Fibroblast of lung (primary cell): ENCODE measurements at regions not wholly inside any gene's neighbourhood (a gene's known extent, or its start where the extent isn't known, plus 50 kb on each side); places are given as distances from the start of the nearest gene placed in this dataset.

ENCODE experiments used
- DNase-seq, 2 donors: peaks; one replicate each; pipeline versions ENCODE4 v3.0.0 to v3.0.0-alpha.2; 2010; ENCODE audit warnings: low read depth in 2 of 2
- H2AFZ ChIP-seq: 2 replicates; pipeline ENCODE4 v1.5.1; 2012; ENCODE audit warnings: low read length, control low read depth, inconsistent platforms
- H3K27ac ChIP-seq: 2 replicates; pipeline ENCODE4 v1.5.1; 2011; ENCODE audit warnings: low read length, control low read depth; ENCODE audit not compliant: insufficient read depth
- H3K27me3 ChIP-seq: 2 replicates; pipeline ENCODE4 v1.5.1; 2011; ENCODE audit warnings: mild to moderate bottlenecking, low read length; ENCODE audit not compliant: control insufficient read depth, insufficient read depth
- H3K36me3 ChIP-seq: 2 replicates; pipeline ENCODE4 v1.5.1; 2011; ENCODE audit warnings: low read length; ENCODE audit not compliant: control insufficient read depth, insufficient read depth
- H3K4me1 ChIP-seq: 2 replicates; pipeline ENCODE4 v1.5.1; 2011; ENCODE audit warnings: low read length; ENCODE audit not compliant: control insufficient read depth, insufficient read depth; ENCODE audit errors: extremely low read depth
- H3K4me2 ChIP-seq: 2 replicates; pipeline ENCODE4 v1.5.1; 2011; ENCODE audit warnings: low read length, control low read depth; ENCODE audit not compliant: insufficient read depth; ENCODE audit errors: extremely low read depth
- H3K4me3 ChIP-seq, 4 experiments: fragments of 200-600 bp in 1 of 4; sonication (generic) in 1 of 4; replicated peaks in 1 of 4; 2 replicates each; pipeline ENCODE4 v1.5.1; 2011 to 2016; ENCODE audit warnings: low read length in 4 of 4, low read depth in 3 of 4, mild to moderate bottlenecking in 3 of 4, control low read depth in 2 of 4, inconsistent platforms in 1 of 4, mixed read lengths in 1 of 4; ENCODE audit not compliant: insufficient read depth in 1 of 4; ENCODE audit errors: control extremely low read depth in 1 of 4
- H3K79me2 ChIP-seq: 2 replicates; pipeline ENCODE4 v1.5.1; 2012; ENCODE audit warnings: mild to moderate bottlenecking, low read length, inconsistent platforms; ENCODE audit not compliant: control insufficient read depth, insufficient read depth
- H3K9ac ChIP-seq: 2 replicates; pipeline ENCODE4 v1.5.1; 2011; ENCODE audit warnings: mild to moderate bottlenecking, low read length, control low read depth; ENCODE audit not compliant: insufficient read depth
- H3K9me3 ChIP-seq: 2 replicates; pipeline ENCODE4 v1.5.1; 2012; ENCODE audit warnings: low read depth, low read length; ENCODE audit not compliant: control insufficient read depth, insufficient read depth
- H4K20me1 ChIP-seq: 2 replicates; pipeline ENCODE4 v1.5.1; 2011; ENCODE audit warnings: low read length; ENCODE audit not compliant: control insufficient read depth, insufficient read depth; ENCODE audit errors: extremely low read depth
- EZH2 ChIP-seq: IDR thresholded peaks from 2 replicates; pipeline ENCODE4 v1.5.1; 2012; ENCODE audit warnings: low read length, control low read depth, mild to moderate bottlenecking; ENCODE audit errors: missing control alignments
- TF ChIP-seq, protein P1 (sequence below), 2 donors: IDR thresholded peaks in 1 of 2; conservative IDR thresholded peaks in 1 of 2; 1 replicate in 1 of 2; 2 replicates in 1 of 2; pipeline ENCODE4 v1.5.1; 2011 to 2012; ENCODE audit warnings: low read length in 2 of 2, control low read depth in 1 of 2, inconsistent platforms in 1 of 2, low read depth in 1 of 2, mild to moderate bottlenecking in 1 of 2

DNA sequence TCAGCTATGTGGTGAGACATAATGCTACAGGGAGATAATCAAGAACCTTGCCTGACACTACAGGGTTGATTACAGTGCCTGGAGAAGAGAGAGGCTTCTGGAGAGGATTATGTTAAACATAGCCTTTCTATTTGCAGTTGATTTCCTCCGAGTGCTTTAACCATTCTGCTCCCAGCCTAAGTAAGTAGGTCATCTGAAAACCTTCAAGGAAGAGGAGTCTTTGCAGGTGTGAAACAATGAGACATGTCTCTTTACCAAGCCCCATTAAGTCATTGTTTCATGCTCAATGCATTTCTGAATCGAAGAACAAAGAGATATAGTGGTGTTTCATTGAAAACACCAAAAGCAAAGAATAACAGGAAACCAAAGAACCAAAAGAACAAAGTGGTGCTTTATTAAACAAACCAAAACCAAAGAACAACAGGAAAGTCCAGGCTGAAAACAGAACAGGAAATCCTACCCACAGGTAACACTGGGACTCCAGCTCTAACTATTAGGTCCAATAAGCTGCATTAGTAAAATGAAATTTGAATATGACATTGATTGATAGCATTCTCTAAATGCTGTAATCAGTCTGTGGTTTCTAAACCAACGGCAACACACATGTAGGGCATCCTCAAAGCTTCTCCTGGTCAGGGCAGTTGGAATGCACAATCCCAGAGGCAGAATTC, 113.3 kb upstream of the SPATA31D4 start:
- no peak overlapping the region for H2AFZ ChIP-seq
- H3K4me2 ChIP-seq: no peak overlapping the region

DNA sequence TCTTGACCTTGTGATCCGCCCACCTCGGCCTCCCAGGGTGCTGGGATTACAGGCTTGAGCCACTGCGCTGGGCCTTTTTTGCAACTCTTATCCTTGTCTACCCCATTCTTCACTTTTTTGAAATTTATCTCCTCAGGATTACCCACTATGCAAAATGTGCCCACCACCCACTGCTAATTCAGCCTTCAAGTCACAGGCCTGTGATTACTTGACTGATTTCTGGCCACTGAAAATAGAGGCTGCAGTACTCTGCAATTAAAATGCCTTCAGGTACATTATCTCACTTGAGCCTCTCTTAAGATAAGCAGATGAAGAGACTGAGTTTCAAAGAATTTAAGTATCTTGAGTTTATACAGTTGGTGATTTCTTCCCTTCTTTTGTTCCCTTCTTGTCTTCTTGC, 112.4 kb upstream of the SPATA31D4 start:
- Histone ChIP-seq H3K4me2 (no peak overlapping the region), H3K79me2 (no peaks in the 10 kb centered on the region), H3K27ac (no peak overlapping the region), H3K36me3 (no peaks in the 10 kb centered on the region), H3K27me3 (no peaks in the 10 kb centered on the region), H3K9ac (no peak overlapping the region), H3K9me3 (no peaks in the 10 kb centered on the region), H3K4me3 (no peak overlapping the region), H4K20me1 (no peaks in the 10 kb centered on the region), H2AFZ (no peak overlapping the region), H3K4me1 (peaks cover 6% of the 10 kb centered on the region)
- no peak for DNase-seq
- no peak for TF ChIP-seq EZH2
- TF ChIP-seq, protein P1, sequence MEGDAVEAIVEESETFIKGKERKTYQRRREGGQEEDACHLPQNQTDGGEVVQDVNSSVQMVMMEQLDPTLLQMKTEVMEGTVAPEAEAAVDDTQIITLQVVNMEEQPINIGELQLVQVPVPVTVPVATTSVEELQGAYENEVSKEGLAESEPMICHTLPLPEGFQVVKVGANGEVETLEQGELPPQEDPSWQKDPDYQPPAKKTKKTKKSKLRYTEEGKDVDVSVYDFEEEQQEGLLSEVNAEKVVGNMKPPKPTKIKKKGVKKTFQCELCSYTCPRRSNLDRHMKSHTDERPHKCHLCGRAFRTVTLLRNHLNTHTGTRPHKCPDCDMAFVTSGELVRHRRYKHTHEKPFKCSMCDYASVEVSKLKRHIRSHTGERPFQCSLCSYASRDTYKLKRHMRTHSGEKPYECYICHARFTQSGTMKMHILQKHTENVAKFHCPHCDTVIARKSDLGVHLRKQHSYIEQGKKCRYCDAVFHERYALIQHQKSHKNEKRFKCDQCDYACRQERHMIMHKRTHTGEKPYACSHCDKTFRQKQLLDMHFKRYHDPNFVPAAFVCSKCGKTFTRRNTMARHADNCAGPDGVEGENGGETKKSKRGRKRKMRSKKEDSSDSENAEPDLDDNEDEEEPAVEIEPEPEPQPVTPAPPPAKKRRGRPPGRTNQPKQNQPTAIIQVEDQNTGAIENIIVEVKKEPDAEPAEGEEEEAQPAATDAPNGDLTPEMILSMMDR (conservative IDR thresholded peaks at IDR 0.05 in 1 of 2, IDR thresholded peaks at IDR 0.05 in 1 of 2; ENCODE audit: low read depth in 1 of 2, low read length in 2 of 2): no peak

More for the DNA sequence above, 113.3 kb upstream of the SPATA31D4 start:
- no peak overlapping the region for H3K9ac ChIP-seq
- H3K27me3 ChIP-seq: no peaks in the 10 kb centered on the region
- H3K36me3 ChIP-seq: no peaks in the 10 kb centered on the region
- no peaks in the 10 kb centered on the region for H3K9me3 ChIP-seq
- no peaks in the 10 kb centered on the region for H3K79me2 ChIP-seq
- no peaks in the 10 kb centered on the region for H4K20me1 ChIP-seq
- peaks cover 2% of the 10 kb centered on the region for H3K4me1 ChIP-seq
- no peak overlapping the region for H3K27ac ChIP-seq
- no peak overlapping the region for H3K4me3 ChIP-seq
- DNase-seq: no peak
- TF ChIP-seq, protein P1 (conservative IDR thresholded peaks at IDR 0.05 in 1 of 2, IDR thresholded peaks at IDR 0.05 in 1 of 2; ENCODE audit: low read depth in 1 of 2, low read length in 2 of 2): no peak
- no peak for TF ChIP-seq EZH2

DNA sequence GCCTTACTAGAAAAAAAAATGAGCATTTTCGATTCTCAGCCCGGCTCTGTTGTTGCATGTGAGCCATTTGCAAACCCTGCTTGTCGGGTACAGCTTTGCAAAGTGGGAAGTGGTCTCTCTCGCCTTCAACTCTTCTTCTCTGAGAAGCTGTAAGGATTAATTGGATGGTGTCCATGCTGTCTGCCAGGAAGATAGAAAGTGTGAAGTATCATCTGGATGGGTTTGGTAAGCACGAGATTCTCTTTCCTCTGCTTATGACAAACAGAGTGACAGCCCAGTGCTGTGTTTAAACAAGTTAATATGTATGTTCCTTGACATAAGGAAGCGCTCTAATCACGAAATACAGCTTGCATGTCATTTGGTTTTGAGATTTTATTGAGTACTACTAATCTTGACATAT, 109.1 kb upstream of the SPATA31D4 start:
- no peak overlapping the region for H3K9ac ChIP-seq
- H3K4me3 ChIP-seq: no peak overlapping the region
- no peaks in the 10 kb centered on the region for H3K9me3 ChIP-seq
- H3K4me2 ChIP-seq: no peak overlapping the region
- no peak overlapping the region for H2AFZ ChIP-seq
- H3K79me2 ChIP-seq: no peaks in the 10 kb centered on the region
- no peak overlapping the region for H3K27ac ChIP-seq
- peaks cover 6% of the 10 kb centered on the region for H3K4me1 ChIP-seq
- no peak for TF ChIP-seq EZH2
- TF ChIP-seq, protein P1 (conservative IDR thresholded peaks at IDR 0.05 in 1 of 2, IDR thresholded peaks at IDR 0.05 in 1 of 2; ENCODE audit: low read depth in 1 of 2, low read length in 2 of 2): no peak
- no peaks in the 10 kb centered on the region for H3K36me3 ChIP-seq
- no peak for DNase-seq
- no peaks in the 10 kb centered on the region for H4K20me1 ChIP-seq
- no peaks in the 10 kb centered on the region for H3K27me3 ChIP-seq
